ENCODE measurements at regions not wholly inside any gene's neighbourhood (a gene's known extent, or its start where the extent isn't known, plus 50 kb on each side); places are given as distances from the start of the nearest gene placed in this dataset.

- Histone ChIP-seq H3K9ac (ENCODE audit: low read depth, low read length) (no peak overlapping the region), H3K36me3 (ENCODE audit: insufficient read depth, low read length) (no peaks in the 10 kb centered on the region), H3K79me2 (ENCODE audit: insufficient read depth, low read length) (no peaks in the 10 kb centered on the region), H2AFZ (ENCODE audit: low read depth, low read length) (no peak overlapping the region), H3K4me2 (ENCODE audit: insufficient read depth, low read length) (no peak overlapping the region), H4K20me1 (ENCODE audit: insufficient read depth, low read length) (no peaks in the 10 kb centered on the region), H3K27ac (ENCODE audit: low read length) (no peak overlapping the region), H3K9me3 (ENCODE audit: insufficient read depth, low read length, severe bottlenecking) (no peaks in the 10 kb centered on the region), H3K4me3 (ENCODE audit: low read depth in 1 of 2, low read length in 2 of 2) (no peak overlapping the region), H3K4me1 (ENCODE audit: insufficient read depth, low read length) (no peaks in the 10 kb centered on the region), H3K27me3 (ENCODE audit: insufficient read depth, low read length, poor library complexity) (no peaks in the 10 kb centered on the region)
- ATAC-seq (ENCODE audit: insufficient read depth, low read depth): no peak
- no peak for DNase-seq
- TF ChIP-seq CTCF (IDR thresholded peaks at IDR 0.05; ENCODE audit: borderline replicate concordance, extremely low read depth, low read length, poor library complexity, severe bottlenecking) (no peak), EZH2 (IDR thresholded peaks at IDR 0.05; ENCODE audit: borderline replicate concordance, low read depth, low read length, severe bottlenecking) (no peak)
Observed at GRCh38 chr1:221913351-221913892, 171.5 kb upstream of the DUSP10 start.

GRCh38 chr1:221912230-221912629, 170.3 kb upstream of the DUSP10 start:
- DNase-seq (no peak), ATAC-seq (ENCODE audit: insufficient read depth, low read depth) (no peak)
- H3K4me1 ChIP-seq (ENCODE audit: insufficient read depth, low read length): no peaks in the 10 kb centered on the region
- no peaks in the 10 kb centered on the region for H3K27me3 ChIP-seq (ENCODE audit: insufficient read depth, low read length, poor library complexity)
- no peak overlapping the region for H3K9ac ChIP-seq (ENCODE audit: low read depth, low read length)
- H4K20me1 ChIP-seq (ENCODE audit: insufficient read depth, low read length): no peaks in the 10 kb centered on the region
- TF ChIP-seq EZH2 (IDR thresholded peaks at IDR 0.05; ENCODE audit: borderline replicate concordance, low read depth, low read length, severe bottlenecking): no peak
- no peak for TF ChIP-seq CTCF (IDR thresholded peaks at IDR 0.05; ENCODE audit: borderline replicate concordance, extremely low read depth, low read length, poor library complexity, severe bottlenecking)
- no peaks in the 10 kb centered on the region for H3K79me2 ChIP-seq (ENCODE audit: insufficient read depth, low read length)
- no peak overlapping the region for H2AFZ ChIP-seq (ENCODE audit: low read depth, low read length)
- H3K27ac ChIP-seq (ENCODE audit: low read length): no peak overlapping the region
- no peaks in the 10 kb centered on the region for H3K9me3 ChIP-seq (ENCODE audit: insufficient read depth, low read length, severe bottlenecking)
- no peak overlapping the region for H3K4me2 ChIP-seq (ENCODE audit: insufficient read depth, low read length)
- H3K4me3 ChIP-seq (ENCODE audit: low read depth in 1 of 2, low read length in 2 of 2): no peak overlapping the region
- H3K36me3 ChIP-seq (ENCODE audit: insufficient read depth, low read length): no peaks in the 10 kb centered on the region

GRCh38 chr1:221911714-221912113, 169.8 kb upstream of the DUSP10 start:
- no peak overlapping the region for H3K4me2 ChIP-seq (ENCODE audit: insufficient read depth, low read length)
- no peak overlapping the region for H3K9ac ChIP-seq (ENCODE audit: low read depth, low read length)
- H3K27ac ChIP-seq (ENCODE audit: low read length): no peak overlapping the region
- no peaks in the 10 kb centered on the region for H3K79me2 ChIP-seq (ENCODE audit: insufficient read depth, low read length)
- no peak overlapping the region for H3K4me3 ChIP-seq (ENCODE audit: low read depth in 1 of 2, low read length in 2 of 2)
- no peaks in the 10 kb centered on the region for H3K36me3 ChIP-seq (ENCODE audit: insufficient read depth, low read length)
- ATAC-seq (ENCODE audit: insufficient read depth, low read depth): no peak
- no peaks in the 10 kb centered on the region for H3K9me3 ChIP-seq (ENCODE audit: insufficient read depth, low read length, severe bottlenecking)
- H2AFZ ChIP-seq (ENCODE audit: low read depth, low read length): no peak overlapping the region
- TF ChIP-seq CTCF (IDR thresholded peaks at IDR 0.05; ENCODE audit: borderline replicate concordance, extremely low read depth, low read length, poor library complexity, severe bottlenecking): no peak
- no peaks in the 10 kb centered on the region for H3K27me3 ChIP-seq (ENCODE audit: insufficient read depth, low read length, poor library complexity)
- no peaks in the 10 kb centered on the region for H3K4me1 ChIP-seq (ENCODE audit: insufficient read depth, low read length)
- no peak for DNase-seq
- H4K20me1 ChIP-seq (ENCODE audit: insufficient read depth, low read length): no peaks in the 10 kb centered on the region

- Histone ChIP-seq H3K4me3 (ENCODE audit: low read depth in 1 of 2, low read length in 2 of 2) (no peak overlapping the region), H3K27me3 (ENCODE audit: insufficient read depth, low read length, poor library complexity) (no peaks in the 10 kb centered on the region), H3K36me3 (ENCODE audit: insufficient read depth, low read length) (no peaks in the 10 kb centered on the region), H3K9ac (ENCODE audit: low read depth, low read length) (no peak overlapping the region), H3K9me3 (ENCODE audit: insufficient read depth, low read length, severe bottlenecking) (no peaks in the 10 kb centered on the region), H2AFZ (ENCODE audit: low read depth, low read length) (no peak overlapping the region), H3K4me2 (ENCODE audit: insufficient read depth, low read length) (no peak overlapping the region), H3K27ac (ENCODE audit: low read length) (no peak overlapping the region), H3K79me2 (ENCODE audit: insufficient read depth, low read length) (no peaks in the 10 kb centered on the region), H4K20me1 (ENCODE audit: insufficient read depth, low read length) (no peaks in the 10 kb centered on the region), H3K4me1 (ENCODE audit: insufficient read depth, low read length) (no peaks in the 10 kb centered on the region)
- DNase-seq: no peak
- no peak for ATAC-seq (ENCODE audit: insufficient read depth, low read depth)
- no peak for TF ChIP-seq CTCF (IDR thresholded peaks at IDR 0.05; ENCODE audit: borderline replicate concordance, extremely low read depth, low read length, poor library complexity, severe bottlenecking)
- no peak for TF ChIP-seq EZH2 (IDR thresholded peaks at IDR 0.05; ENCODE audit: borderline replicate concordance, low read depth, low read length, severe bottlenecking)
Observed at GRCh38 chr1:221910222-221910621, 168.3 kb upstream of the DUSP10 start.

All from DND-41 (cell line).